A673 (cell line): ENCODE measurements at regions not wholly inside any gene's neighbourhood (a gene's known extent, or its start where the extent isn't known, plus 50 kb on each side); places are given as distances from the start of the nearest gene placed in this dataset.

Experiments
- BruUV-seq: library from RNA; stranded (reverse); fragments of 400-500 nt; replicated peaks from 2 replicates; lab custom pipeline; 2021; lab: Mats Ljungman, UMichigan
- CTCF ChIA-PET: fragments of 300-600 bp; sonication (Branson Sonifier 250); formaldehyde crosslinking; loops from one replicate; lab custom pipeline; 2022; ENCODE audit warnings: antibody characterized with exemption; lab: Charles Lee
- POLR2A ChIA-PET: fragments of 300-600 bp; sonication (Branson Sonifier 250); formaldehyde crosslinking; loops from one replicate; lab custom pipeline; 2022; ENCODE audit warnings: antibody characterized with exemption; ENCODE audit not compliant: low non-redundant PET; lab: Charles Lee
- DNase-seq: peaks from one replicate; pipeline ENCODE4 v3.0.0-alpha.2; 2015; ENCODE audit warnings: low spot score
- H3K27ac ChIP-seq: fragments of 200-600 bp; sonication (generic); 2 replicates; pipeline ENCODE4 v1.5.1; 2016; ENCODE audit warnings: mixed run types, low read depth, mild to moderate bottlenecking, mixed read lengths, antibody characterized with exemption, low read length; ENCODE audit not compliant: poor library complexity, severe bottlenecking
- H3K27me3 ChIP-seq: fragments of 200-600 bp; sonication (generic); replicated peaks from 2 replicates; pipeline ENCODE4 v1.6.1; 2017; ENCODE audit warnings: mixed run types, low read depth, mild to moderate bottlenecking, mixed read lengths, antibody characterized with exemption, low read length; ENCODE audit not compliant: insufficient read depth, poor library complexity
- H3K36me3 ChIP-seq: fragments of 200-600 bp; sonication (generic); 2 replicates; pipeline ENCODE4 v1.6.1; 2016; ENCODE audit warnings: mixed run types, mild to moderate bottlenecking, mixed read lengths, antibody characterized with exemption, low read length; ENCODE audit not compliant: insufficient read depth, poor library complexity, severe bottlenecking
- H3K4me1 ChIP-seq: fragments of 200-600 bp; sonication (generic); 2 replicates; pipeline ENCODE4 v1.6.1; 2017; ENCODE audit warnings: mixed run types, mild to moderate bottlenecking, mixed read lengths, antibody characterized with exemption, low read length; ENCODE audit not compliant: insufficient read depth, poor library complexity, severe bottlenecking
- H3K4me3 ChIP-seq: fragments of 200-600 bp; sonication (generic); 2 replicates; pipeline ENCODE4 v1.5.1; 2016; ENCODE audit warnings: low read depth, mixed run types, mild to moderate bottlenecking, mixed read lengths, low read length; ENCODE audit not compliant: poor library complexity, severe bottlenecking
- H3K9me3 ChIP-seq: fragments of 200-600 bp; sonication (generic); 2 replicates; pipeline ENCODE4 v1.6.1; 2016; ENCODE audit warnings: mixed run types, low read depth, mild to moderate bottlenecking, mixed read lengths, antibody characterized with exemption, low read length; ENCODE audit not compliant: poor library complexity, severe bottlenecking
- CTCF ChIP-seq: fragments of 300-800, 200-600 bp; sonication (generic); conservative IDR thresholded peaks from 2 replicates; pipeline ENCODE4 v1.5.1; 2017; ENCODE audit warnings: low read depth, mild to moderate bottlenecking, antibody characterized with exemption, low read length, moderate library complexity, mixed read lengths
- EZH2 ChIP-seq: fragments of 200-600 bp; sonication (generic); IDR thresholded peaks from 2 replicates; pipeline ENCODE4 v1.6.1; 2017; ENCODE audit warnings: borderline replicate concordance, low read depth, mild to moderate bottlenecking, mixed read lengths, antibody characterized with exemption, low read length; ENCODE audit not compliant: poor library complexity, severe bottlenecking
- intact Hi-C: fragments of 100-400 bp; cut with micrococcal nuclease; formaldehyde crosslinking; loops from one replicate; pipeline ENCODE4 v1.10.0; 2022; ENCODE audit not compliant: unreplicated experiment

GRCh38 chr10:21183025-21183424 lies 285.9 kb upstream of the NEBL start:
- CTCF ChIA-PET = no interaction called here
- H3K27me3 ChIP-seq = no peaks in the 10 kb centered on the region
- POLR2A ChIA-PET = no interaction called here
- no peak for TF ChIP-seq CTCF
- no peak for TF ChIP-seq EZH2
- H3K4me3 ChIP-seq = no peak overlapping the region
- no TSS peak for BruUV-seq
- no peaks in the 10 kb centered on the region for H3K4me1 ChIP-seq
- intact Hi-C loops = no loop called here
- H3K36me3 ChIP-seq = no peaks in the 10 kb centered on the region
- no peak for DNase-seq
- no peaks in the 10 kb centered on the region for H3K9me3 ChIP-seq
- no peak overlapping the region for H3K27ac ChIP-seq

GRCh38 chr10:21181451-21181850 lies 284.3 kb upstream of the NEBL start:
- TF ChIP-seq CTCF (no peak), EZH2 (no peak)
- ChIA-PET POLR2A (interaction anchor here (0.5 kb wide), 1 partner anchor 13 kb away, joined by 11 read pairs; no protein-coding TSS in a partner anchor), CTCF (no interaction called here)
- H3K4me1 ChIP-seq = no peaks in the 10 kb centered on the region
- H3K9me3 ChIP-seq = no peaks in the 10 kb centered on the region
- intact Hi-C loops = no loop called here
- no peak overlapping the region for H3K27ac ChIP-seq
- BruUV-seq = no TSS peak
- H3K4me3 ChIP-seq = no peak overlapping the region
- DNase-seq = no peak
- no peaks in the 10 kb centered on the region for H3K36me3 ChIP-seq
- no peaks in the 10 kb centered on the region for H3K27me3 ChIP-seq

GRCh38 chr10:21180604-21181003 lies 283.5 kb upstream of the NEBL start:
- intact Hi-C loops = no loop called here
- Histone ChIP-seq H3K4me3 (no peak overlapping the region), H3K36me3 (no peaks in the 10 kb centered on the region), H3K4me1 (peaks cover 4% of the 10 kb centered on the region), H3K9me3 (no peaks in the 10 kb centered on the region), H3K27ac (no peak overlapping the region), H3K27me3 (no peaks in the 10 kb centered on the region)
- BruUV-seq = no TSS peak
- POLR2A ChIA-PET = no interaction called here
- no peak for TF ChIP-seq CTCF
- TF ChIP-seq EZH2 = no peak
- CTCF ChIA-PET = no interaction called here
- DNase-seq = no peak
